Panc1 (cell line): ENCODE measurements at regions not wholly inside any gene's neighbourhood (a gene's known extent, or its start where the extent isn't known, plus 50 kb on each side); places are given as distances from the start of the nearest gene placed in this dataset.

Experiments used
- ATAC-seq: fragments of 200-7000 bp; cut with Tn5 transposase; 2 replicates; pipeline ENCODE4 v1.9.1; 2020; ENCODE audit warnings: mild to moderate bottlenecking, moderate library complexity
- BruUV-seq: library from RNA; stranded (reverse); fragments of 400-500 nt; replicated peaks from 2 replicates; lab custom pipeline; 2021; lab: Mats Ljungman, UMichigan
- CTCF ChIA-PET: fragments of 300-600 bp; sonication (Branson Sonifier 250); formaldehyde crosslinking; loops from one replicate; lab custom pipeline; 2022; ENCODE audit warnings: antibody characterized with exemption; lab: Charles Lee
- POLR2A ChIA-PET: fragments of 300-600 bp; sonication (Branson Sonifier 250); formaldehyde crosslinking; loops from one replicate; lab custom pipeline; 2022; ENCODE audit warnings: antibody characterized with exemption; lab: Charles Lee
- DNase-seq: peaks from one replicate; pipeline ENCODE4 v3.0.0-alpha.2; 2010; ENCODE audit warnings: low read depth, low spot score
- H3K27ac ChIP-seq: 2 replicates; pipeline ENCODE4 v1.5.1; 2011; ENCODE audit warnings: mild to moderate bottlenecking, low read length, inconsistent platforms
- H3K27me3 ChIP-seq: fragments of 200-500 bp; sonication (Bioruptor generic); 2 replicates; pipeline ENCODE4 v1.6.0; 2014; ENCODE audit warnings: low read length, inconsistent platforms; ENCODE audit not compliant: control insufficient read depth, insufficient read depth
- H3K36me3 ChIP-seq: fragments of 200-500 bp; sonication (Bioruptor generic); 2 replicates; pipeline ENCODE4 v1.5.1; 2014; ENCODE audit warnings: inconsistent platforms, mild to moderate bottlenecking, low read length, moderate library complexity; ENCODE audit not compliant: control insufficient read depth, insufficient read depth
- H3K4me1 ChIP-seq: 2 replicates; pipeline ENCODE4 v1.5.1; 2011; ENCODE audit warnings: inconsistent platforms, mild to moderate bottlenecking, low read length, moderate library complexity; ENCODE audit not compliant: control insufficient read depth, insufficient read depth
- H3K4me3 ChIP-seq, 2 experiments: 2 replicates each; pipeline ENCODE4 v1.5.1; 2011 to 2012; ENCODE audit warnings: low read depth in 2 of 2, low read length in 2 of 2, mild to moderate bottlenecking in 2 of 2, inconsistent platforms in 1 of 2, moderate library complexity in 1 of 2
- H3K9me3 ChIP-seq: fragments of 200-500 bp; sonication (Bioruptor generic); 2 replicates; pipeline ENCODE4 v1.5.1; 2014; ENCODE audit warnings: low read depth, mild to moderate bottlenecking, inconsistent platforms, low read length, moderate library complexity; ENCODE audit not compliant: control insufficient read depth, insufficient read depth
- POLR2AphosphoS5 ChIP-seq: IDR thresholded peaks from 2 replicates; pipeline ENCODE4 v1.6.1; 2012; ENCODE audit warnings: mild to moderate bottlenecking, low read depth, low read length, moderate library complexity
- SIN3A ChIP-seq: IDR thresholded peaks from 2 replicates; pipeline ENCODE4 v1.6.1; 2012; ENCODE audit warnings: low read depth, mild to moderate bottlenecking, low read length, moderate library complexity, borderline replicate concordance; ENCODE audit not compliant: insufficient read depth
- TCF7L2 ChIP-seq: IDR thresholded peaks from 2 replicates; pipeline ENCODE4 v1.6.1; 2011; ENCODE audit warnings: mild to moderate bottlenecking, low read depth, low read length, inconsistent platforms
- in situ Hi-C: cut with HindIII; loops from 2 replicates; pipeline ENCODE4 v1.10.0; 2016; ENCODE audit warnings: low sequenced_read_pairs, low pct_unique_long_range_greater_than_20kb
- intact Hi-C: fragments of 100-400 bp; cut with micrococcal nuclease; formaldehyde crosslinking; loops from one replicate; pipeline ENCODE4 v1.10.0; 2022; ENCODE audit not compliant: unreplicated experiment
- TF ChIP-seq, protein P1 (sequence below), 2 experiments: IDR thresholded peaks; 2 replicates each; pipeline ENCODE4 v1.6.1; 2011 to 2012; ENCODE audit warnings: low read depth in 2 of 2, control low read depth in 1 of 2, low read length in 1 of 2, mild to moderate bottlenecking in 1 of 2, moderate library complexity in 1 of 2; ENCODE audit not compliant: insufficient read depth in 1 of 2
- TF ChIP-seq, protein P2 (sequence below): fragments of 450-650 bp; IDR thresholded peaks from 2 replicates; pipeline ENCODE4 v1.5.1; 2017; ENCODE audit warnings: mild to moderate bottlenecking

DNA sequence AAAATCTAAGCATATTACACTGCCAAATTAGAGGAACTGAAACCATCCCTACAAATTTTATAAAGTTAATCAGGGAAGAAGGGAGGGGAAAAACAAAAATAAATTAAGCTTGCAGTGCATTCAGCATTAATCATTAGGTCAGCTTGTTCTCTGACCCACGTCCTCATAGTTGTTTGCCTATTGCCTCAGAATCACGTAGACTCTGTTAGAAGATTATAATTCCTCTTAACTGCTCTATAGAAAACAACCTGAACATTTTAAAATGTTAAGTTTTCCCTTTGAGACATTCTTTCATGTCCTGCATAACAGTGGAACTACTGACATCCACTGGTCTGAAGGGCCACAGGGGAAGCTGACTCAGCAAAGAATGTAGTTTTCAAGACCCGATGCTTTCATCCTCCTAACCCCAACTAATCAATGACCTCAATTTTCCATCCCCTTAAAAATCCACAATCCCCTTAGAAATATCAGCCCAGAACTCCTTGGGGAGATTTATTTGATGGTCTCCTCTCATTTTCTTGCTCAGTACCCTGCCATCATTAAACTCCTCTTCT is 112.4 kb downstream of the FBXO4 start:
- ATAC-seq = no peak
- H3K27me3 ChIP-seq = 0 out of 2 replicates have a peak, but pooled peaks cover 2% of the 10 kb centered on the region
- intact Hi-C loops = no loop called here
- TF ChIP-seq TCF7L2 (no peak), SIN3A (no peak)
- TF ChIP-seq, protein P1, sequence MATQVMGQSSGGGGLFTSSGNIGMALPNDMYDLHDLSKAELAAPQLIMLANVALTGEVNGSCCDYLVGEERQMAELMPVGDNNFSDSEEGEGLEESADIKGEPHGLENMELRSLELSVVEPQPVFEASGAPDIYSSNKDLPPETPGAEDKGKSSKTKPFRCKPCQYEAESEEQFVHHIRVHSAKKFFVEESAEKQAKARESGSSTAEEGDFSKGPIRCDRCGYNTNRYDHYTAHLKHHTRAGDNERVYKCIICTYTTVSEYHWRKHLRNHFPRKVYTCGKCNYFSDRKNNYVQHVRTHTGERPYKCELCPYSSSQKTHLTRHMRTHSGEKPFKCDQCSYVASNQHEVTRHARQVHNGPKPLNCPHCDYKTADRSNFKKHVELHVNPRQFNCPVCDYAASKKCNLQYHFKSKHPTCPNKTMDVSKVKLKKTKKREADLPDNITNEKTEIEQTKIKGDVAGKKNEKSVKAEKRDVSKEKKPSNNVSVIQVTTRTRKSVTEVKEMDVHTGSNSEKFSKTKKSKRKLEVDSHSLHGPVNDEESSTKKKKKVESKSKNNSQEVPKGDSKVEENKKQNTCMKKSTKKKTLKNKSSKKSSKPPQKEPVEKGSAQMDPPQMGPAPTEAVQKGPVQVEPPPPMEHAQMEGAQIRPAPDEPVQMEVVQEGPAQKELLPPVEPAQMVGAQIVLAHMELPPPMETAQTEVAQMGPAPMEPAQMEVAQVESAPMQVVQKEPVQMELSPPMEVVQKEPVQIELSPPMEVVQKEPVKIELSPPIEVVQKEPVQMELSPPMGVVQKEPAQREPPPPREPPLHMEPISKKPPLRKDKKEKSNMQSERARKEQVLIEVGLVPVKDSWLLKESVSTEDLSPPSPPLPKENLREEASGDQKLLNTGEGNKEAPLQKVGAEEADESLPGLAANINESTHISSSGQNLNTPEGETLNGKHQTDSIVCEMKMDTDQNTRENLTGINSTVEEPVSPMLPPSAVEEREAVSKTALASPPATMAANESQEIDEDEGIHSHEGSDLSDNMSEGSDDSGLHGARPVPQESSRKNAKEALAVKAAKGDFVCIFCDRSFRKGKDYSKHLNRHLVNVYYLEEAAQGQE (IDR thresholded peaks at IDR 0.05; ENCODE audit: insufficient read depth in 1 of 2, low read depth in 2 of 2, low read length in 1 of 2) = no peak
- TF ChIP-seq, protein P2, sequence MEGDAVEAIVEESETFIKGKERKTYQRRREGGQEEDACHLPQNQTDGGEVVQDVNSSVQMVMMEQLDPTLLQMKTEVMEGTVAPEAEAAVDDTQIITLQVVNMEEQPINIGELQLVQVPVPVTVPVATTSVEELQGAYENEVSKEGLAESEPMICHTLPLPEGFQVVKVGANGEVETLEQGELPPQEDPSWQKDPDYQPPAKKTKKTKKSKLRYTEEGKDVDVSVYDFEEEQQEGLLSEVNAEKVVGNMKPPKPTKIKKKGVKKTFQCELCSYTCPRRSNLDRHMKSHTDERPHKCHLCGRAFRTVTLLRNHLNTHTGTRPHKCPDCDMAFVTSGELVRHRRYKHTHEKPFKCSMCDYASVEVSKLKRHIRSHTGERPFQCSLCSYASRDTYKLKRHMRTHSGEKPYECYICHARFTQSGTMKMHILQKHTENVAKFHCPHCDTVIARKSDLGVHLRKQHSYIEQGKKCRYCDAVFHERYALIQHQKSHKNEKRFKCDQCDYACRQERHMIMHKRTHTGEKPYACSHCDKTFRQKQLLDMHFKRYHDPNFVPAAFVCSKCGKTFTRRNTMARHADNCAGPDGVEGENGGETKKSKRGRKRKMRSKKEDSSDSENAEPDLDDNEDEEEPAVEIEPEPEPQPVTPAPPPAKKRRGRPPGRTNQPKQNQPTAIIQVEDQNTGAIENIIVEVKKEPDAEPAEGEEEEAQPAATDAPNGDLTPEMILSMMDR = no peak
- ChIA-PET CTCF (no interaction called here), POLR2A (no interaction called here)
- no peaks in the 10 kb centered on the region for H3K4me1 ChIP-seq
- no peak for DNase-seq
- no peak overlapping the region for H3K4me3 ChIP-seq
- H3K27ac ChIP-seq = no peak overlapping the region
- no peaks in the 10 kb centered on the region for H3K9me3 ChIP-seq
- in situ Hi-C loops = no loop called here
- no peaks in the 10 kb centered on the region for H3K36me3 ChIP-seq
- no TSS peak for BruUV-seq

DNA sequence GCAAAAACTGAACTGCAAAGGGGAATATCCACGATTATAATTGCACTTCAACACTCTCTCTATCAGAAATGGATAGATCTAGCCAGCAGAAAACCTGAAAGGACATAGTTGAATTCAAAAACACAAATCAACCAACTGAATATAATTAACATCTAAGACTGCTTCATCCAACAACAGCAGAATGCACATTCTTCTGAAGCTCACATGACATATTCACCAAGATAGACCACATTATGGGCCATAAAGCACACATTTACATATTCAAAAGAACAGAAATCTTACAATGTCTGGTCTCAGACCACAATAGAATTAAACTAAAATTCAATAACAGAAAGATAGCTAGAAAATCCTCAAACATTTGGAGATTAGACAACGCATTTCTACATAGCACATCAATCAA is 118.3 kb downstream of the FBXO4 start:
- H3K9me3 ChIP-seq = no peaks in the 10 kb centered on the region
- ChIA-PET POLR2A (no interaction called here), CTCF (interaction anchor here (0.8 kb wide), 1 partner anchor 14 kb away, joined by 3 read pairs; no protein-coding TSS in a partner anchor)
- H3K36me3 ChIP-seq = no peaks in the 10 kb centered on the region
- no peaks in the 10 kb centered on the region for H3K4me1 ChIP-seq
- intact Hi-C loops (no loop called here), in situ Hi-C loops (no loop called here)
- no TSS peak for BruUV-seq
- ATAC-seq = no peak
- TF ChIP-seq POLR2AphosphoS5 (no peak), SIN3A (no peak), TCF7L2 (no peak)
- TF ChIP-seq, protein P1 (IDR thresholded peaks at IDR 0.05; ENCODE audit: insufficient read depth in 1 of 2, low read depth in 2 of 2, low read length in 1 of 2) = no peak
- TF ChIP-seq, protein P2 = no peak
- no peak overlapping the region for H3K27ac ChIP-seq
- no peak overlapping the region for H3K4me3 ChIP-seq
- no peak for DNase-seq
- H3K27me3 ChIP-seq = 0 out of 2 replicates have a peak, but pooled peaks cover 2% of the 10 kb centered on the region
